Chondrocyte (in vitro differentiated cells): ENCODE measurements at regions not wholly inside any gene's neighbourhood (a gene's known extent, or its start where the extent isn't known, plus 50 kb on each side); places are given as distances from the start of the nearest gene placed in this dataset.

Experiments
- DNase-seq: peaks from one replicate; pipeline ENCODE4 v3.0.0; 2021; ENCODE audit warnings: mixed read lengths, low spot score
- H3K27ac Mint-ChIP-seq: one replicate; pipeline ENCODE4 v1.8.0; 2021; ENCODE audit warnings: mild to moderate bottlenecking, moderate library complexity, mixed read lengths; ENCODE audit not compliant: unreplicated experiment
- H3K27me3 Mint-ChIP-seq: 2 replicates; pipeline ENCODE4 v1.8.0; 2021; ENCODE audit warnings: low read depth, mixed read lengths
- H3K36me3 Mint-ChIP-seq: 2 replicates; pipeline ENCODE4 v1.8.0; 2021; ENCODE audit warnings: low read depth, mixed read lengths
- H3K4me1 Mint-ChIP-seq: 2 replicates; pipeline ENCODE4 v1.8.0; 2021; ENCODE audit warnings: low read depth, mild to moderate bottlenecking, mixed read lengths
- H3K4me3 Mint-ChIP-seq: one replicate; pipeline ENCODE4 v1.8.0; 2021; ENCODE audit warnings: mild to moderate bottlenecking, moderate library complexity, mixed read lengths; ENCODE audit not compliant: unreplicated experiment
- H3K9me3 Mint-ChIP-seq: 2 replicates; pipeline ENCODE4 v1.8.0; 2021; ENCODE audit warnings: low read depth, mixed read lengths
- CTCF ChIP-seq: fragments of 200-600 bp; sonication (generic); IDR thresholded peaks from 2 replicates; pipeline ENCODE4 v1.5.0; 2021; ENCODE audit warnings: antibody characterized with exemption, mild to moderate bottlenecking, moderate library complexity

GRCh38 chr10:1952126-1953095 is 215.1 kb upstream of the ADARB2 start:
- H3K9me3 Mint-ChIP-seq: peaks cover 3% of the 10 kb centered on the region

GRCh38 chr10:1950803-1951495 is 213.6 kb upstream of the ADARB2 start:
- Mint-ChIP-seq H3K4me1 (peaks cover 5% of the 10 kb centered on the region), H3K27ac (no peak overlapping the region), H3K36me3 (no peaks in the 10 kb centered on the region), H3K9me3 (peaks cover 2% of the 10 kb centered on the region), H3K4me3 (no peak overlapping the region), H3K27me3 (peaks cover 8% of the 10 kb centered on the region)
- DNase-seq: no peak
- no peak for TF ChIP-seq CTCF

More at GRCh38 chr10:1952126-1953095, 215.1 kb upstream of the ADARB2 start:
- TF ChIP-seq CTCF: no peak
- Mint-ChIP-seq H3K4me1 (peaks cover 5% of the 10 kb centered on the region), H3K27ac (no peak overlapping the region), H3K4me3 (no peak overlapping the region), H3K27me3 (peaks cover 6% of the 10 kb centered on the region), H3K36me3 (no peaks in the 10 kb centered on the region)
- no peak for DNase-seq

GRCh38 chr10:1947464-1948003 is 210.2 kb upstream of the ADARB2 start:
- no peaks in the 10 kb centered on the region for H3K4me1 Mint-ChIP-seq
- H3K36me3 Mint-ChIP-seq: no peaks in the 10 kb centered on the region
- no peak for TF ChIP-seq CTCF
- H3K27ac Mint-ChIP-seq: no peak overlapping the region
- no peaks in the 10 kb centered on the region for H3K9me3 Mint-ChIP-seq
- no peak for DNase-seq
- H3K4me3 Mint-ChIP-seq: no peak overlapping the region
- H3K27me3 Mint-ChIP-seq: peaks cover 9% of the 10 kb centered on the region

- no peak overlapping the region for H3K27ac Mint-ChIP-seq
- no peak overlapping the region for H3K4me3 Mint-ChIP-seq
- no peaks in the 10 kb centered on the region for H3K36me3 Mint-ChIP-seq
- no peak for DNase-seq
- no peaks in the 10 kb centered on the region for H3K4me1 Mint-ChIP-seq
- peaks cover 9% of the 10 kb centered on the region for H3K27me3 Mint-ChIP-seq
- H3K9me3 Mint-ChIP-seq: no peaks in the 10 kb centered on the region
- TF ChIP-seq CTCF: no peak
Measured at GRCh38 chr10:1944487-1944886, 207.2 kb upstream of the ADARB2 start.

- Mint-ChIP-seq H3K9me3 (no peaks in the 10 kb centered on the region), H3K27me3 (peaks cover 5% of the 10 kb centered on the region), H3K27ac (no peak overlapping the region), H3K36me3 (no peaks in the 10 kb centered on the region), H3K4me3 (no peak overlapping the region), H3K4me1 (no peaks in the 10 kb centered on the region)
- TF ChIP-seq CTCF: no peak
- DNase-seq: no peak
Measured at GRCh38 chr10:1942478-1942877, 205.2 kb upstream of the ADARB2 start.
